ENCODE measurements at regions not wholly inside any gene's neighbourhood (a gene's known extent, or its start where the extent isn't known, plus 50 kb on each side); places are given as distances from the start of the nearest gene placed in this dataset.

DNA sequence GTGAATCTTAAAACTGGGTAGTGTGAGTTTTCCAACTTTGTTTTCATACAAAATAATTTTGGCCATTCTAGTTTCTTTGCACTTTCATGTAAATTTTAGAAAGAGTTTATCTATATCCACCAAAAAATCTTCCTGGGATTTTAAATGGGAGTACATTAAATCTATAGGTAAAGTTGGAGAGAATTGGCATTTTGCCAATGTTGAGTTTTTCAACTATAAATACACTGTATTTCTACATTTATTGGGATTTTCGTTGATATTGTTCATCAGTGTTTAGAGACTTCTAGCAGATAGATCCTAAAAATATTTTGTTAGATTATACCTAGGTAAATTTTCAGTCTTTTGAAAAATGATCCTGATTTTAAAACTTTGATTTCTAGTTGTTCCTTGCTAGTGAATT is 83.1 kb upstream of the CCDC54 start:
- FAIRE-seq (no peak), DNase-seq (ENCODE audit: insufficient read length) (no peak)
- TF ChIP-seq POLR2AphosphoS5 (IDR thresholded peaks at IDR 0.05; ENCODE audit: low read depth, low read length), result no peak
- TF ChIP-seq POLR2A (IDR thresholded peaks at IDR 0.05; ENCODE audit: low read depth, low read length), result no peak
- TF ChIP-seq TAF1 (IDR thresholded peaks at IDR 0.05; ENCODE audit: borderline replicate concordance, low read depth, low read length), result no peak

DNA sequence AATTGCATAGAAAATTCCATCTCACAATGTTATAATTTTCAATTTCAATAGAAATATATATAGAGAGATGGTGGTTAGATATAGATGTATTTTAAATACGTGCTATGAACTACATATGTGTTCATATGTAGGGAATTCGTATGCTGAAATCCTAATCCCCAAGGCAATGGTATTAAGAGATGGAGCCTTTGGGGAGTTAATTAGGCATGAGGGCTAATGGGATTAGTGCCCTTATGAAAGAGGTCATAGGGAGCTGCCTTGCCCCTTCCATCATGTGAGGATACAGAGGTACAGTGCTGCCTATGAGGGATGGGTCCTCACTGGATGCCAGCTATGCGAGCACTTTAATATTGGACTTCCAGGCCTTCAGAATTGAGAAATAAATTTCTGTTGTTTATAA is 79.6 kb upstream of the CCDC54 start:
- FAIRE-seq, result no peak
- no peak for DNase-seq (ENCODE audit: insufficient read length)
- TF ChIP-seq POLR2AphosphoS5 (IDR thresholded peaks at IDR 0.05; ENCODE audit: low read depth, low read length), result no peak
- TF ChIP-seq TAF1 (IDR thresholded peaks at IDR 0.05; ENCODE audit: borderline replicate concordance, low read depth, low read length), result no peak
- no peak for TF ChIP-seq POLR2A (IDR thresholded peaks at IDR 0.05; ENCODE audit: low read depth, low read length)

DNA sequence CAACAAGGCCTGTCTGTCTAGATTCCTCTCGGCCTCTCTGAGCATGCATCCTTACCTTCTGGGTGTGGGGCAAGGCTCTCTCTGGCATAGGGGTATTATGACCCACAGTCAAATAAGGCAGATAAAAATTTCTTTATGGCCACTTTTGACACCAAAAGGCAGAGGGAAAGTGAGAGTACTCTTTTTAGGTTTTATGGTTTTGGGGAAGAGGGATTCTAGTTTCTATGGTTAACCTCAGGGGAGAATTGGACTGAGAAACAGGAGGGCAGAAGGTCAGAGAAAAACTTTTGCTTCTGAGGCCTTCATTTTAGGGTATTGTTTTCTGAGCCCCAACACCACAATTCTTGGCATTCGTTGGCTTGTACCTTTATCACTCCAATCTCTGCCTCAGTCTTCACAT is 70.0 kb upstream of the CCDC54 start:
- no peak for DNase-seq (ENCODE audit: insufficient read length)

DNA sequence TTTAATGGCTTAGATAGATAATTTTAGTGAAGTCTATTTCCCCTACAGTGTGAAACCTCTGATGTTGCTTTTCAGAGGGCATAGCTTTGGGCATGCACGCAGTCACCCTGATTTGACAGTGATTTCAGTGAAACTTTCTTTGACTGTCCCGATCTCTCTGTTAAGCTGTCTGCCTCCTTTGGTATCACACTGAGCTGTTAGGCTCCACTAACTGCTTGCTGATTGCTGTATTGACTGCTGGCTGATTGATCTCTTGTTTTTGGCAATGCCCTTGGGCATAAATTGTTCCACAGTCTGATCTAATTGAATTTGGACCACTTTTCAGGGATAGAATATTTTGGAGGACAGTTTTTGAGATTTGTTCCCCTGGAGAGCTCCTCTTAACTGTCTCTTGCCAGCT is 68.5 kb upstream of the CCDC54 start:
- DNase-seq (ENCODE audit: insufficient read length) (no peak), FAIRE-seq (no peak)
- TF ChIP-seq POLR2A (IDR thresholded peaks at IDR 0.05; ENCODE audit: low read depth, low read length) (no peak), POLR2AphosphoS5 (IDR thresholded peaks at IDR 0.05; ENCODE audit: low read depth, low read length) (no peak), TAF1 (IDR thresholded peaks at IDR 0.05; ENCODE audit: borderline replicate concordance, low read depth, low read length) (no peak)

More for the DNA sequence above, 70.0 kb upstream of the CCDC54 start:
- no peak for FAIRE-seq
- TF ChIP-seq TAF1 (IDR thresholded peaks at IDR 0.05; ENCODE audit: borderline replicate concordance, low read depth, low read length) (no peak), POLR2A (IDR thresholded peaks at IDR 0.05; ENCODE audit: low read depth, low read length) (no peak), POLR2AphosphoS5 (IDR thresholded peaks at IDR 0.05; ENCODE audit: low read depth, low read length) (no peak)

DNA sequence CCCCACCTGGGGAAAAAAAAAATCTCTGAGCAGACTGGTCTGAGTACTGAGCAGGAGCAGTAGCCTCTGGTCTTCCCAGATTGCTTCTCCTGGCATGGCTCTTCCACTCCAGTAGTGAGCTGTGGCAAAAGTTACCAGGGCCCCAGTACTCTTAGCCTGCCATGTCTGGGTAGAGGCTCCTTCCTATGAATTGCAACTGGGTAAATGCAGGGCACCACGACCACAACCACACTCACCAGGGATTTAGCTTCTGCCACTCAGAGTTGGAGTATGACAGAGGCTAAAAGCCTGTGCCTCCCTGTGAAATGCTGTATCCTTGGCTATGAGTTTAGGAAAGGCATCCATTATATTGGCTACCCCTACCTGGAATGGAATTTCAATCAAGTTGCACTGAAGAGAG is 67.9 kb upstream of the CCDC54 start:
- DNase-seq (ENCODE audit: insufficient read length), result no peak
- TF ChIP-seq TAF1 (IDR thresholded peaks at IDR 0.05; ENCODE audit: borderline replicate concordance, low read depth, low read length), result no peak
- TF ChIP-seq POLR2A (IDR thresholded peaks at IDR 0.05; ENCODE audit: low read depth, low read length), result no peak
- TF ChIP-seq POLR2AphosphoS5 (IDR thresholded peaks at IDR 0.05; ENCODE audit: low read depth, low read length), result no peak
- no peak for FAIRE-seq

DNA sequence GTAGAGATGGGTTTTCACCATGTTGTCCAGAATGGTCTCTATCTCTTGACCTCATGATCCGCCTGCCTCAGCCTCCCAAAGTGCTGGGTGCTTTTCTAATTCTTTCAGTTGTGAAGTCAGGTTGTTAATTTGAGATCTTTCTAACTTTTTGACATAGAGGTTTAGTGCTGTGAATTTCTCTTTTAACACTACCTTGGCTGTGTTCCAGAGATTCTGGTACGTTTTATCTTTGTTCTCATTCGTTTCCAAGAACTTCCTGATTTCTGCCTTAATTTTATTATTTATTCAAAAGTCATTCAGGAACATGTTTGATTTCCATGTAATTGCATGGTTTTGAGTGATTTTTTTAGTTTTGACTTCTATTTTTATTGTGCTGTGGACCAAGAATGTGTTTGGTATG is 63.5 kb upstream of the CCDC54 start:
- DNase-seq (ENCODE audit: insufficient read length) (no peak), FAIRE-seq (no peak)
- no peak for TF ChIP-seq POLR2A (IDR thresholded peaks at IDR 0.05; ENCODE audit: low read depth, low read length)

DNA sequence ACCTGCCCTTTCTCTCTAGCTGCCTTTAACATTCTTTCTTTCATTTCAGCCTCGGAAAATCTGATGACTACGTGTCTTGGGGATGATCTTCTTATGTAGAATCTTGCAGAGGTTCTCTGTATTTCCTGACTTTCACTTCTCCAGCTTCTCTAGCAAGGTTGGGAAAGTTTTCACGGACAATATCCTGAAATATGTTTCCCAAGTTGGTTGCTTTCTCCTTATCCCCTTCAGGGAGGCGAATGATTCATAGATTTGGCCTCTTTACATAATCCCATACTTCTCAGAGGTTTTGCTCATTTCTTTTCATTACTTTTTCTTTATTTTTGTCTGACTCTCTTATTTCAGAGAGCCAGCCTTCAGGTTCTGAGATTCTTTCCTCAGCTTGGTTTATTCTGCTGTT is 62.1 kb upstream of the CCDC54 start:
- TF ChIP-seq POLR2A (IDR thresholded peaks at IDR 0.05; ENCODE audit: low read depth, low read length), result no peak
- TF ChIP-seq TAF1 (IDR thresholded peaks at IDR 0.05; ENCODE audit: borderline replicate concordance, low read depth, low read length), result no peak
- no peak for TF ChIP-seq POLR2AphosphoS5 (IDR thresholded peaks at IDR 0.05; ENCODE audit: low read depth, low read length)
- no peak for DNase-seq (ENCODE audit: insufficient read length)
- no peak for FAIRE-seq

DNA sequence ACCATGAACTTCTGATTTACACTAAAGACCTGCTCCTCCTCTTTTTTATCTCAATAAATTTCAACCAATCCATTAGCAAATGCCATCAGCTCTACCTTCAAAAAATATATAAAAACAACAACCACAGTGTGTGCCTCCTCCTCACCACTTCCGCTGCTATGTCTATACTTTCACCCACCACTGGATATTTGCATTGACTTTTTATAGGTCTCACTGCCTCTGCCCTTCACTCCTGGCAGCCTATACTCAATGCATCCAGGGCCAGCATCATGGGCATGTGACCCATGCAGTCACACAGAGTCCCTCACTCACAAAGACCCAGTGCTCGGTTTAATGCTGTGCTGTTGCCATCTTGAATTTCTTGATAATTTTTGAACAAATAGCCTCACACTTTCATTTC is 53.5 kb upstream of the CCDC54 start:
- no peak for DNase-seq (ENCODE audit: insufficient read length)
- no peak for TF ChIP-seq POLR2AphosphoS5 (IDR thresholded peaks at IDR 0.05; ENCODE audit: low read depth, low read length)
- no peak for TF ChIP-seq TAF1 (IDR thresholded peaks at IDR 0.05; ENCODE audit: borderline replicate concordance, low read depth, low read length)
- TF ChIP-seq POLR2A (IDR thresholded peaks at IDR 0.05; ENCODE audit: low read depth, low read length), result no peak
- no peak for FAIRE-seq

DNA sequence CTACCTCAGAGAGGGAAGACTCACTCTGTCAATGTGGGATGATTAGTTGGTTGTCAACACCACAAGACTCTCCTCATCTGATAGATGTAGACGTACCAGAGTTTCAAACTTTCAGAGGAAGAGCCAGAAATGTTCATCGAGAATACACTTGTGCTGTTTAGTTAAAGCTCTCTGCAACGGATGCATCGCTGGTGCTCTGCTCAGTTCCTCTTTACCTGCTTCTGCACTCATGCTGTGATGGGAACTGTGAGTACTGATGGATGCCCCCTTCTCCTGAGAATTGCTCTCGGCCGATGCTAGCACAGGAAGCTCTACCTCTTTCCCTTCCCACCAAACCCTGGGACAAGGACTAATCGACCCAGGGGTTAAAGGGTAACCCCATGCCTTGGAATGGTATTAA is 51.8 kb upstream of the CCDC54 start:
- no peak for TF ChIP-seq POLR2AphosphoS5 (IDR thresholded peaks at IDR 0.05; ENCODE audit: low read depth, low read length)
- no peak for TF ChIP-seq TAF1 (IDR thresholded peaks at IDR 0.05; ENCODE audit: borderline replicate concordance, low read depth, low read length)
- TF ChIP-seq POLR2A (IDR thresholded peaks at IDR 0.05; ENCODE audit: low read depth, low read length), result no peak
- FAIRE-seq (no peak), DNase-seq (ENCODE audit: insufficient read length) (no peak)

All from GM12892 (cell line).